IMR-90 (cell line): ENCODE measurements at regions not wholly inside any gene's neighbourhood (a gene's known extent, or its start where the extent isn't known, plus 50 kb on each side); places are given as distances from the start of the nearest gene placed in this dataset.

Experiments
- ATAC-seq: fragments of 200-7000 bp; cut with Tn5 transposase; 2 replicates; pipeline ENCODE4 v1.9.1; 2020; ENCODE audit warnings: low read depth, mild to moderate bottlenecking, moderate library complexity
- BruUV-seq: library from RNA; stranded (reverse); fragments of 400-500 nt; replicated peaks from 2 replicates; lab custom pipeline; 2021; lab: Mats Ljungman, UMichigan
- CTCF ChIA-PET: fragments of 300-600 bp; formaldehyde crosslinking; extraction: SDS; loops from one replicate; lab custom pipeline; 2021; ENCODE audit warnings: antibody characterized with exemption; lab: Yijun Ruan, JAX
- POLR2A ChIA-PET: fragments of 300-600 bp; sonication (Branson Sonifier 250); formaldehyde crosslinking; loops from one replicate; lab custom pipeline; 2022; ENCODE audit warnings: antibody characterized with exemption; ENCODE audit not compliant: unreplicated experiment; lab: Charles Lee
- DNase-seq: peaks from one replicate; pipeline ENCODE4 v3.0.0; 2013
- H2AFZ ChIP-seq: replicated peaks from 2 replicates; pipeline ENCODE3; 2013; ENCODE audit warnings: low read length, mild to moderate bottlenecking; ENCODE audit not compliant: poor library complexity
- H2AK5ac ChIP-seq: 2 replicates; pipeline ENCODE4 v1.6.1; 2013; ENCODE audit warnings: low read depth, low read length, inconsistent platforms
- H2AK9ac ChIP-seq: replicated peaks from 2 replicates; pipeline ENCODE3; 2013; ENCODE audit warnings: mild to moderate bottlenecking, low read depth, low read length, moderate library complexity; ENCODE audit not compliant: poor library complexity
- H2BK120ac ChIP-seq: 2 replicates; pipeline ENCODE4 v1.6.1; 2013; ENCODE audit warnings: low read depth, low read length, inconsistent platforms
- H2BK15ac ChIP-seq: 3 replicates; pipeline ENCODE4 v1.6.1; 2013; ENCODE audit warnings: low read depth, low read length, inconsistent platforms
- H2BK20ac ChIP-seq: 2 replicates; pipeline ENCODE4 v1.6.1; 2013; ENCODE audit warnings: low read depth, mild to moderate bottlenecking, inconsistent platforms, low read length, moderate library complexity
- H2BK5ac ChIP-seq: 2 replicates; pipeline ENCODE4 v1.6.1; 2013; ENCODE audit warnings: mild to moderate bottlenecking, low read depth, low read length, inconsistent platforms; ENCODE audit not compliant: poor library complexity, severe bottlenecking
- H3K14ac ChIP-seq: replicated peaks from 2 replicates; pipeline ENCODE4 v1.6.1; 2013; ENCODE audit warnings: low read depth, low read length, inconsistent platforms
- H3K18ac ChIP-seq: 2 replicates; pipeline ENCODE4 v1.6.1; 2013; ENCODE audit warnings: low read depth, low read length, control low read depth
- H3K23ac ChIP-seq: 2 replicates; pipeline ENCODE4 v1.6.1; 2013; ENCODE audit warnings: low read depth, low read length, inconsistent platforms
- H3K27ac ChIP-seq: 2 replicates; pipeline ENCODE4 v1.5.1; 2013; ENCODE audit warnings: mild to moderate bottlenecking, control low read depth, low read length; ENCODE audit not compliant: insufficient read depth
- H3K27me3 ChIP-seq: 2 replicates; pipeline ENCODE4 v1.6.1; 2013; ENCODE audit warnings: low read length; ENCODE audit not compliant: control insufficient read depth, insufficient read depth
- H3K36me3 ChIP-seq: 2 replicates; pipeline ENCODE4 v1.6.1; 2013; ENCODE audit warnings: low read length, mixed read lengths; ENCODE audit not compliant: control insufficient read depth, insufficient read depth
- H3K4ac ChIP-seq: 2 replicates; pipeline ENCODE4 v1.6.1; 2013; ENCODE audit warnings: low read depth, low read length, inconsistent platforms
- H3K4me1 ChIP-seq: 2 replicates; pipeline ENCODE4 v1.6.1; 2013; ENCODE audit warnings: low read length, mixed read lengths; ENCODE audit not compliant: control insufficient read depth, insufficient read depth
- H3K4me2 ChIP-seq: 2 replicates; pipeline ENCODE4 v1.6.1; 2013; ENCODE audit warnings: low read depth, mild to moderate bottlenecking, control low read depth, low read length, moderate library complexity
- H3K4me3 ChIP-seq: 2 replicates; pipeline ENCODE4 v1.5.1; 2013; ENCODE audit warnings: low read depth, mild to moderate bottlenecking, control low read depth, low read length, moderate library complexity; ENCODE audit not compliant: insufficient read depth
- H3K56ac ChIP-seq: 2 replicates; pipeline ENCODE4 v1.6.1; 2013; ENCODE audit warnings: low read length, inconsistent platforms; ENCODE audit not compliant: insufficient read depth; ENCODE audit errors: extremely low read depth
- H3K79me1 ChIP-seq, 2 experiments: 2 replicates each; pipeline ENCODE4 v1.6.1; 2013; ENCODE audit warnings: low read length in 2 of 2, inconsistent platforms in 1 of 2, low read depth in 1 of 2
- H3K9ac ChIP-seq: 2 replicates; pipeline ENCODE4 v1.6.1; 2013; ENCODE audit warnings: low read depth, low read length, control low read depth
- H3K9me1 ChIP-seq: 2 replicates; pipeline ENCODE4 v1.6.1; 2013; ENCODE audit warnings: low read length, inconsistent platforms; ENCODE audit not compliant: insufficient read depth
- H3K9me3 ChIP-seq: 2 replicates; pipeline ENCODE4 v1.6.1; 2013; ENCODE audit warnings: low read length; ENCODE audit not compliant: control insufficient read depth, insufficient read depth
- H4K20me1 ChIP-seq: 2 replicates; pipeline ENCODE4 v1.6.1; 2013; ENCODE audit warnings: low read length, inconsistent platforms; ENCODE audit not compliant: insufficient read depth
- H4K5ac ChIP-seq: 2 replicates; pipeline ENCODE4 v1.6.1; 2013; ENCODE audit warnings: mild to moderate bottlenecking, low read depth, low read length, control low read depth
- H4K8ac ChIP-seq, 2 experiments: 2 replicates each; pipeline ENCODE4 v1.6.1; 2013; ENCODE audit warnings: low read depth in 2 of 2, low read length in 2 of 2, control low read depth in 1 of 2, inconsistent platforms in 1 of 2
- H4K91ac ChIP-seq: 2 replicates; pipeline ENCODE4 v1.6.1; 2013; ENCODE audit warnings: low read depth, low read length, inconsistent platforms; ENCODE audit not compliant: insufficient read depth
- CEBPB ChIP-seq: IDR thresholded peaks from 2 replicates; pipeline ENCODE4 v1.6.1; 2012; ENCODE audit warnings: low read depth, low read length, improper control_type of control experiment
- MAZ ChIP-seq: IDR thresholded peaks from 2 replicates; pipeline ENCODE4 v1.6.1; 2012; ENCODE audit warnings: low read depth, mild to moderate bottlenecking, low read length, improper control_type of control experiment, moderate library complexity, borderline replicate concordance
- RCOR1 ChIP-seq: IDR thresholded peaks from 2 replicates; pipeline ENCODE4 v1.6.1; 2012; ENCODE audit warnings: mild to moderate bottlenecking, low read length, improper control_type of control experiment; ENCODE audit not compliant: insufficient replicate concordance
- SMC3 ChIP-seq: fragments of 150-350 bp; IDR thresholded peaks from 2 replicates; pipeline ENCODE4 v1.6.1; 2016; ENCODE audit warnings: low read depth, mild to moderate bottlenecking, antibody characterized with exemption, low read length, moderate library complexity
- WGBS, 2 experiments: methylation state at CpG; one replicate each; pipeline versions ENCODE4 v1.1.5 to v1.1.7; 2013; ENCODE audit warnings: missing lambda C conversion rate in 2 of 2; ENCODE audit not compliant: insufficient read length in 1 of 2; ENCODE audit errors: extremely low coverage in 2 of 2; 5-methylcytosine and 5-hydroxymethylcytosine counted together
- dilution Hi-C: fragments of 300-500 bp; cut with HindIII; formaldehyde crosslinking; loops from one replicate; pipeline ENCODE4 v1.14.3; 2018; ENCODE audit warnings: low sequenced_read_pairs; ENCODE audit not compliant: unreplicated experiment
- in situ Hi-C: fragments of 300-500 bp; cut with MboI; formaldehyde crosslinking; loops from 3 replicates; pipeline ENCODE4 v1.14.3; 2019; ENCODE audit warnings: low sequenced_read_pairs, inconsistent platforms, mixed read lengths
- intact Hi-C: fragments of 100-400 bp; cut with micrococcal nuclease; formaldehyde crosslinking; loops from 2 replicates; pipeline ENCODE4 v1.10.0; 2022
- TF ChIP-seq, protein P1 (sequence below): fragments of 150-350 bp; IDR thresholded peaks from 2 replicates; pipeline ENCODE4 v1.6.1; 2017; ENCODE audit warnings: mild to moderate bottlenecking, antibody characterized with exemption, low read length, low read depth

- Histone ChIP-seq H3K14ac (no peak overlapping the region), H2BK120ac (no peak overlapping the region), H3K9ac (no peak overlapping the region), H4K8ac (no peak overlapping the region), H2BK5ac (no peak overlapping the region), H3K56ac (no peak overlapping the region), H3K4ac (no peak overlapping the region), H4K5ac (no peak overlapping the region), H3K36me3 (no peaks in the 10 kb centered on the region), H3K79me1 (no peaks in the 10 kb centered on the region), H2AK9ac (no peak overlapping the region), H2BK15ac (no peak overlapping the region), H3K4me1 (no peaks in the 10 kb centered on the region), H3K27me3 (no peaks in the 10 kb centered on the region), H3K9me3 (no peaks in the 10 kb centered on the region), H3K4me2 (no peak overlapping the region), H4K20me1 (no peaks in the 10 kb centered on the region), H3K23ac (no peak overlapping the region), H4K91ac (no peak overlapping the region), H3K4me3 (no peak overlapping the region), H2AK5ac (no peak overlapping the region), H3K18ac (no peak overlapping the region), H3K27ac (no peak overlapping the region), H3K9me1 (no peaks in the 10 kb centered on the region), H2BK20ac (no peak overlapping the region), H2AFZ (no peak overlapping the region)
- ChIA-PET CTCF (interaction anchor here (1.1 kb wide), 1 partner anchor 10 kb away, joined by 3 read pairs; no protein-coding TSS in a partner anchor), POLR2A (no interaction called here)
- dilution Hi-C loops (no loop called here), in situ Hi-C loops (no loop called here), intact Hi-C loops (no loop called here)
- TF ChIP-seq MAZ: no peak
- no peak for TF ChIP-seq CEBPB
- TF ChIP-seq, protein P1, sequence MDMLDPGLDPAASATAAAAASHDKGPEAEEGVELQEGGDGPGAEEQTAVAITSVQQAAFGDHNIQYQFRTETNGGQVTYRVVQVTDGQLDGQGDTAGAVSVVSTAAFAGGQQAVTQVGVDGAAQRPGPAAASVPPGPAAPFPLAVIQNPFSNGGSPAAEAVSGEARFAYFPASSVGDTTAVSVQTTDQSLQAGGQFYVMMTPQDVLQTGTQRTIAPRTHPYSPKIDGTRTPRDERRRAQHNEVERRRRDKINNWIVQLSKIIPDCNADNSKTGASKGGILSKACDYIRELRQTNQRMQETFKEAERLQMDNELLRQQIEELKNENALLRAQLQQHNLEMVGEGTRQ: no peak
- no peak for TF ChIP-seq RCOR1
- TF ChIP-seq SMC3: no peak
- DNase-seq (no peak), ATAC-seq (no peak)
- no TSS peak for BruUV-seq
- WGBS, 2 experiments: no CpG with 5 or more reads among the region's 3 CpGs
Observed at GRCh38 chr13:71338070-71338469, 528.9 kb downstream of the DACH1 start.
